PC-9 (cell line): ENCODE measurements at regions not wholly inside any gene's neighbourhood (a gene's known extent, or its start where the extent isn't known, plus 50 kb on each side); places are given as distances from the start of the nearest gene placed in this dataset.

Source experiments
- EZH2 ChIP-seq: fragments of 200-600 bp; sonication (generic); IDR thresholded peaks from 2 replicates; pipeline ENCODE4 v1.8.0; 2017; ENCODE audit warnings: antibody characterized with exemption, low read depth
- TF ChIP-seq, protein P1 (sequence below): fragments of 200-600 bp; sonication (generic); conservative IDR thresholded peaks from 2 replicates; pipeline ENCODE4 v1.6.1; 2017; ENCODE audit warnings: mixed run types, antibody characterized with exemption, mild to moderate bottlenecking, moderate library complexity

DNA sequence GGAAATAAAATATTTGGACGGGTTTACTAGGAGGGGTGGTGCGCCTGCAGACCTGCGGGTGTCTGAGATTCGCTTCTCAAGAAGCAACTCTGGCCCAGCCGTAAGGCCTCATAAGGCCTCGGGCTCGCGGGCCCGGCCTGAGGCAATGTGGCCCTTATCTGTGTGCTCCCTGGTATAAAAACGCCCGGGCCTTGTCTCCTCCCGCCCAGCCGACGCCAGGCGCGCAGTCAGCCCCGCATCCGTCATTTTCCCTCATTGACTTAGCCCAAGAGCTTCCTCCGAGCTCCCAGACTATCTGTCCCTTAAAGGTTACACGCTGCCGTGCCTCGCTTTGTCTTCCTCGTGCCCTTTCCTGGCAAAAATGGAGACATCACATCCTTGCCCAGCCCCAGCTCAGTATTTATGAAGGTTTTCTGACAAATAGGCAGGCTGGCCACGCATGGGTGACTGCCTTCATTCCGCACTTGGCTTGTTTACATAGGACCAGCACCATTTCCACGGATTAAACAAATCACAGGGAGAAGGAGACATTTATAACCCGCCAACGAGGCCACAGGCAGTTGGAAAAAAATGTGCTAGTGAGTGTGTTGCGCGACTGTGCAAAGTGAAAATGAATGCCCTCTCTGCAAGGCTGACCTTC lies 74.5 kb upstream of the TBCA start:
- TF ChIP-seq, protein P1, sequence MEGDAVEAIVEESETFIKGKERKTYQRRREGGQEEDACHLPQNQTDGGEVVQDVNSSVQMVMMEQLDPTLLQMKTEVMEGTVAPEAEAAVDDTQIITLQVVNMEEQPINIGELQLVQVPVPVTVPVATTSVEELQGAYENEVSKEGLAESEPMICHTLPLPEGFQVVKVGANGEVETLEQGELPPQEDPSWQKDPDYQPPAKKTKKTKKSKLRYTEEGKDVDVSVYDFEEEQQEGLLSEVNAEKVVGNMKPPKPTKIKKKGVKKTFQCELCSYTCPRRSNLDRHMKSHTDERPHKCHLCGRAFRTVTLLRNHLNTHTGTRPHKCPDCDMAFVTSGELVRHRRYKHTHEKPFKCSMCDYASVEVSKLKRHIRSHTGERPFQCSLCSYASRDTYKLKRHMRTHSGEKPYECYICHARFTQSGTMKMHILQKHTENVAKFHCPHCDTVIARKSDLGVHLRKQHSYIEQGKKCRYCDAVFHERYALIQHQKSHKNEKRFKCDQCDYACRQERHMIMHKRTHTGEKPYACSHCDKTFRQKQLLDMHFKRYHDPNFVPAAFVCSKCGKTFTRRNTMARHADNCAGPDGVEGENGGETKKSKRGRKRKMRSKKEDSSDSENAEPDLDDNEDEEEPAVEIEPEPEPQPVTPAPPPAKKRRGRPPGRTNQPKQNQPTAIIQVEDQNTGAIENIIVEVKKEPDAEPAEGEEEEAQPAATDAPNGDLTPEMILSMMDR, result no peak
- no peak for TF ChIP-seq EZH2
